HepG2 (cell line): ENCODE measurements at regions not wholly inside any gene's neighbourhood (a gene's known extent, or its start where the extent isn't known, plus 50 kb on each side); places are given as distances from the start of the nearest gene placed in this dataset.

Experiments
- ATF7 ChIP-seq, 2 experiments: fragments of 450-650 bp in 1 of 2; sonication (generic) in 1 of 2; formaldehyde crosslinking in 1 of 2; IDR thresholded peaks; 2 replicates each; pipeline versions ENCODE4 v1.4.0 to v1.6.1; 2016 to 2020; ENCODE audit warnings: antibody characterized with exemption in 1 of 2, mild to moderate bottlenecking in 1 of 2, missing genetic modification reagents in 1 of 2
- BATF2 ChIP-seq: sonication (generic); formaldehyde crosslinking; IDR thresholded peaks from 2 replicates; pipeline ENCODE4 v1.8.0; 2022; ENCODE audit warnings: mild to moderate bottlenecking, missing genetic modification reagents, moderate library complexity
- CREB1 ChIP-seq, 2 experiments: fragments of 450-650 bp in 1 of 2; IDR thresholded peaks; 2 replicates each; pipeline ENCODE4 v1.6.1; 2016 to 2017; ENCODE audit warnings: control low read depth in 1 of 2, mild to moderate bottlenecking in 1 of 2, missing compliant biosample characterization in 1 of 2, missing genetic modification characterization in 1 of 2
- GFI1 ChIP-seq: sonication (generic); formaldehyde crosslinking; IDR thresholded peaks from 2 replicates; pipeline ENCODE4 v1.5.0; 2020; ENCODE audit warnings: missing genetic modification reagents, mild to moderate bottlenecking, borderline replicate concordance
- HNF1B ChIP-seq: sonication (generic); formaldehyde crosslinking; IDR thresholded peaks from 2 replicates; pipeline ENCODE4 v1.5.1; 2020; ENCODE audit warnings: mild to moderate bottlenecking, moderate library complexity, missing genetic modification reagents
- MAF1 ChIP-seq: sonication (generic); formaldehyde crosslinking; IDR thresholded peaks from 2 replicates; pipeline ENCODE4 v1.5.0; 2020; ENCODE audit warnings: missing genetic modification reagents, borderline replicate concordance
- MED13 ChIP-seq: sonication (generic); formaldehyde crosslinking; IDR thresholded peaks from 2 replicates; pipeline ENCODE4 v1.5.0; 2020; ENCODE audit warnings: missing genetic modification reagents
- PHB2 ChIP-seq: fragments of 450-650 bp; IDR thresholded peaks from 2 replicates; pipeline ENCODE4 v1.6.1; 2018; ENCODE audit not compliant: partially characterized antibody
- POLR2AphosphoS2 ChIP-seq: IDR thresholded peaks from 2 replicates; pipeline ENCODE4 v1.6.1; 2011; ENCODE audit warnings: low read depth, low read length, improper control_type of control experiment
- POLR2G ChIP-seq: fragments of 200-400 bp; formaldehyde crosslinking; IDR thresholded peaks from 2 replicates; pipeline ENCODE4 v1.6.1; 2018; ENCODE audit warnings: mild to moderate bottlenecking, low read depth, low read length, moderate library complexity
- PTBP1 ChIP-seq: fragments of 200-400 bp; formaldehyde crosslinking; IDR thresholded peaks from 2 replicates; pipeline ENCODE4 v1.6.1; 2018; ENCODE audit warnings: low read length, low read depth; ENCODE audit not compliant: poor library complexity, severe bottlenecking
- SETDB1 ChIP-seq: sonication (generic); formaldehyde crosslinking; IDR thresholded peaks from 2 replicates; pipeline ENCODE4 v1.5.1; 2020; ENCODE audit warnings: missing genetic modification reagents, mild to moderate bottlenecking, borderline replicate concordance
- SNAPC5 ChIP-seq: sonication (generic); formaldehyde crosslinking; IDR thresholded peaks from 2 replicates; pipeline ENCODE4 v1.8.1; 2023; ENCODE audit warnings: mild to moderate bottlenecking, missing genetic modification reagents, borderline replicate concordance
- SOX6 ChIP-seq, 2 experiments: fragments of 450-650 bp in 1 of 2; sonication (generic) in 1 of 2; formaldehyde crosslinking in 1 of 2; IDR thresholded peaks; 2 replicates each; pipeline versions ENCODE4 v1.4.0 to v1.6.1; 2017 to 2020; ENCODE audit warnings: antibody characterized with exemption in 1 of 2, mild to moderate bottlenecking in 1 of 2, missing genetic modification reagents in 1 of 2
- SUZ12 ChIP-seq: fragments of 150-350 bp; IDR thresholded peaks from 2 replicates; pipeline ENCODE4 v1.6.1; 2014; ENCODE audit warnings: low read depth, low read length
- TAF15 ChIP-seq: fragments of 200-400 bp; formaldehyde crosslinking; IDR thresholded peaks from one replicate; pipeline ENCODE4 v1.6.1; 2018; ENCODE audit warnings: mild to moderate bottlenecking, low read depth, low read length; ENCODE audit not compliant: poor library complexity, severe bottlenecking
- TCF7L2 ChIP-seq: IDR thresholded peaks from 2 replicates; pipeline ENCODE4 v1.6.1; 2011; ENCODE audit warnings: mild to moderate bottlenecking, low read depth, low read length, moderate library complexity
- ZFP36 ChIP-seq: fragments of 150-350 bp; IDR thresholded peaks from 2 replicates; pipeline ENCODE4 v1.6.1; 2018; ENCODE audit warnings: borderline replicate concordance, low read length, low read depth; ENCODE audit not compliant: partially characterized antibody
- ZFP62 ChIP-seq: sonication (generic); formaldehyde crosslinking; IDR thresholded peaks from 2 replicates; pipeline ENCODE4 v1.4.0; 2020; ENCODE audit warnings: missing genetic modification reagents
- ZFYVE20 ChIP-seq: sonication (generic); formaldehyde crosslinking; IDR thresholded peaks from 2 replicates; pipeline ENCODE4 v1.8.0; 2023; ENCODE audit warnings: low read depth, mild to moderate bottlenecking, moderate library complexity, missing genetic modification reagents, borderline replicate concordance
- ZNF10 ChIP-seq: sonication (generic); formaldehyde crosslinking; IDR thresholded peaks from 2 replicates; pipeline ENCODE4 v1.4.0; 2020; ENCODE audit warnings: mild to moderate bottlenecking, low read depth, missing genetic modification reagents, borderline replicate concordance
- ZNF749 ChIP-seq: sonication (generic); formaldehyde crosslinking; IDR thresholded peaks from 2 replicates; pipeline ENCODE4 v1.8.0; 2022; ENCODE audit warnings: mild to moderate bottlenecking, missing genetic modification reagents, moderate library complexity, borderline replicate concordance
- ZNF784 ChIP-seq: sonication (generic); formaldehyde crosslinking; IDR thresholded peaks from 2 replicates; pipeline ENCODE4 v1.5.1; 2020; ENCODE audit warnings: missing genetic modification reagents, mild to moderate bottlenecking, borderline replicate concordance
- ZNF879 ChIP-seq: sonication (generic); formaldehyde crosslinking; IDR thresholded peaks from 2 replicates; pipeline ENCODE4 v1.8.1; 2023; ENCODE audit warnings: missing genetic modification reagents
- ZSCAN12 ChIP-seq: sonication (generic); formaldehyde crosslinking; IDR thresholded peaks from 2 replicates; pipeline ENCODE4 v1.9.0; 2021; ENCODE audit warnings: mild to moderate bottlenecking, missing genetic modification reagents

GRCh38 chr14:53613404-53614253 is 343.0 kb downstream of the BMP4 start (continued):
- TF ChIP-seq ZFP36 (no peak), BATF2 (CRISPR knock-in tag) (no peak; the same call in 1 of the 2 replicates), CREB1 (IDR thresholded peaks at IDR 0.05) (no peak), CREB1 (CRISPR knock-in tag; IDR thresholded peaks at IDR 0.05) (peak; percentile 81), ATF7 (IDR thresholded peaks at IDR 0.05) (peak; percentile 73), ATF7 (CRISPR knock-in tag; IDR thresholded peaks at IDR 0.05) (peak; percentile 85; the same call in 1 of the 2 replicates), SETDB1 (CRISPR knock-in tag) (no peak), ZSCAN12 (CRISPR knock-in tag) (no peak), PHB2 (no peak), POLR2AphosphoS2 (peak; percentile 62; the same call in 1 of the 2 replicates), TAF15 (no peak), ZFP62 (CRISPR knock-in tag) (no peak), ZFYVE20 (CRISPR knock-in tag) (no peak), SNAPC5 (no peak), ZNF10 (CRISPR knock-in tag) (no peak), POLR2G (peak; percentile 87), ZNF784 (CRISPR knock-in tag) (no peak; the same call in 1 of the 2 replicates), ZNF879 (CRISPR knock-in tag) (no peak; the same call in 1 of the 2 replicates), PTBP1 (no peak), TCF7L2 (peak; percentile 63; the same call in 1 of the 2 replicates), MED13 (CRISPR knock-in tag) (peak; percentile 57), HNF1B (CRISPR knock-in tag) (peak; percentile 99), ZNF749 (CRISPR knock-in tag) (no peak), SUZ12 (no peak), GFI1 (CRISPR knock-in tag) (peak; percentile 97), SOX6 (IDR thresholded peaks at IDR 0.05) (no peak), SOX6 (CRISPR knock-in tag; IDR thresholded peaks at IDR 0.05) (peak; percentile 98), MAF1 (no peak)
